ENCODE measurements at regions not wholly inside any gene's neighbourhood (a gene's known extent, or its start where the extent isn't known, plus 50 kb on each side); places are given as distances from the start of the nearest gene placed in this dataset.

- H3K4me2 ChIP-seq (ENCODE audit: low read depth, low read length, poor library complexity, severe bottlenecking), result no peak overlapping the region
- H4K20me1 ChIP-seq (ENCODE audit: low read depth, low read length), result no peaks in the 10 kb centered on the region
- no peaks in the 10 kb centered on the region for H3K27me3 ChIP-seq (ENCODE audit: low read length)
- H3K9me2 ChIP-seq (replicated peaks; ENCODE audit: insufficient read depth, low read length), result no peaks in the 10 kb centered on the region
- TF ChIP-seq EZH2phosphoT487 (conservative IDR thresholded peaks at IDR 0.05; ENCODE audit: low read length), result no peak
- TF ChIP-seq, protein P1, sequence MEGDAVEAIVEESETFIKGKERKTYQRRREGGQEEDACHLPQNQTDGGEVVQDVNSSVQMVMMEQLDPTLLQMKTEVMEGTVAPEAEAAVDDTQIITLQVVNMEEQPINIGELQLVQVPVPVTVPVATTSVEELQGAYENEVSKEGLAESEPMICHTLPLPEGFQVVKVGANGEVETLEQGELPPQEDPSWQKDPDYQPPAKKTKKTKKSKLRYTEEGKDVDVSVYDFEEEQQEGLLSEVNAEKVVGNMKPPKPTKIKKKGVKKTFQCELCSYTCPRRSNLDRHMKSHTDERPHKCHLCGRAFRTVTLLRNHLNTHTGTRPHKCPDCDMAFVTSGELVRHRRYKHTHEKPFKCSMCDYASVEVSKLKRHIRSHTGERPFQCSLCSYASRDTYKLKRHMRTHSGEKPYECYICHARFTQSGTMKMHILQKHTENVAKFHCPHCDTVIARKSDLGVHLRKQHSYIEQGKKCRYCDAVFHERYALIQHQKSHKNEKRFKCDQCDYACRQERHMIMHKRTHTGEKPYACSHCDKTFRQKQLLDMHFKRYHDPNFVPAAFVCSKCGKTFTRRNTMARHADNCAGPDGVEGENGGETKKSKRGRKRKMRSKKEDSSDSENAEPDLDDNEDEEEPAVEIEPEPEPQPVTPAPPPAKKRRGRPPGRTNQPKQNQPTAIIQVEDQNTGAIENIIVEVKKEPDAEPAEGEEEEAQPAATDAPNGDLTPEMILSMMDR (IDR thresholded peaks at IDR 0.05; ENCODE audit: insufficient read depth, low read length, poor library complexity, severe bottlenecking), result no peak
- no peak overlapping the region for H3K9ac ChIP-seq (ENCODE audit: low read length)
- H3K79me2 ChIP-seq (ENCODE audit: insufficient read depth, low read length), result no peaks in the 10 kb centered on the region
- no peaks in the 10 kb centered on the region for H3K9me3 ChIP-seq (ENCODE audit: insufficient read depth, low read length)
- H2AFZ ChIP-seq (ENCODE audit: low read depth, low read length, severe bottlenecking), result no peak overlapping the region
- no peak overlapping the region for H3K27ac ChIP-seq (ENCODE audit: low read depth, low read length)
- no peaks in the 10 kb centered on the region for H3K36me3 ChIP-seq (ENCODE audit: low read length)
- H3K4me3 ChIP-seq (ENCODE audit: insufficient read depth, low read length, poor library complexity, severe bottlenecking), result no peak overlapping the region
- H3F3A ChIP-seq (ENCODE audit: insufficient read depth), result no peaks in the 10 kb centered on the region
Observed at GRCh38 chr13:79121286-79121685, 284.8 kb downstream of the RBM26 start.

GRCh38 chr13:79119578-79120107 is 286.4 kb downstream of the RBM26 start:
- no peak overlapping the region for H2AFZ ChIP-seq (ENCODE audit: low read depth, low read length, severe bottlenecking)
- no peaks in the 10 kb centered on the region for H4K20me1 ChIP-seq (ENCODE audit: low read depth, low read length)
- no peak overlapping the region for H3K4me3 ChIP-seq (ENCODE audit: insufficient read depth, low read length, poor library complexity, severe bottlenecking)
- TF ChIP-seq EZH2phosphoT487 (conservative IDR thresholded peaks at IDR 0.05; ENCODE audit: low read length), result no peak
- TF ChIP-seq, protein P1 (IDR thresholded peaks at IDR 0.05; ENCODE audit: insufficient read depth, low read length, poor library complexity, severe bottlenecking), result no peak
- H3K9ac ChIP-seq (ENCODE audit: low read length), result no peak overlapping the region
- no peak overlapping the region for H3K27ac ChIP-seq (ENCODE audit: low read depth, low read length)
- no peaks in the 10 kb centered on the region for H3K9me3 ChIP-seq (ENCODE audit: insufficient read depth, low read length)
- H3K79me2 ChIP-seq (ENCODE audit: insufficient read depth, low read length), result no peaks in the 10 kb centered on the region
- no peak overlapping the region for H3K4me2 ChIP-seq (ENCODE audit: low read depth, low read length, poor library complexity, severe bottlenecking)
- no peaks in the 10 kb centered on the region for H3F3A ChIP-seq (ENCODE audit: insufficient read depth)
- no peaks in the 10 kb centered on the region for H3K27me3 ChIP-seq (ENCODE audit: low read length)
- H3K36me3 ChIP-seq (ENCODE audit: low read length), result no peaks in the 10 kb centered on the region
- H3K9me2 ChIP-seq (replicated peaks; ENCODE audit: insufficient read depth, low read length), result no peaks in the 10 kb centered on the region

GRCh38 chr13:79112016-79112415 is 294.0 kb downstream of the RBM26 start:
- TF ChIP-seq EZH2phosphoT487 (conservative IDR thresholded peaks at IDR 0.05; ENCODE audit: low read length), result no peak
- TF ChIP-seq, protein P1 (IDR thresholded peaks at IDR 0.05; ENCODE audit: insufficient read depth, low read length, poor library complexity, severe bottlenecking), result no peak
- Histone ChIP-seq H3K36me3 (ENCODE audit: low read length) (no peaks in the 10 kb centered on the region), H3K79me2 (ENCODE audit: insufficient read depth, low read length) (no peaks in the 10 kb centered on the region), H3K9ac (ENCODE audit: low read length) (no peak overlapping the region), H2AFZ (ENCODE audit: low read depth, low read length, severe bottlenecking) (no peak overlapping the region), H3K9me2 (replicated peaks; ENCODE audit: insufficient read depth, low read length) (no peaks in the 10 kb centered on the region), H4K20me1 (ENCODE audit: low read depth, low read length) (no peaks in the 10 kb centered on the region), H3K4me3 (ENCODE audit: insufficient read depth, low read length, poor library complexity, severe bottlenecking) (no peak overlapping the region), H3K27me3 (ENCODE audit: low read length) (no peaks in the 10 kb centered on the region), H3K27ac (ENCODE audit: low read depth, low read length) (no peak overlapping the region), H3K4me2 (ENCODE audit: low read depth, low read length, poor library complexity, severe bottlenecking) (no peak overlapping the region), H3F3A (ENCODE audit: insufficient read depth) (no peaks in the 10 kb centered on the region), H3K9me3 (ENCODE audit: insufficient read depth, low read length) (no peaks in the 10 kb centered on the region)
